ENCODE measurements at regions not wholly inside any gene's neighbourhood (a gene's known extent, or its start where the extent isn't known, plus 50 kb on each side); places are given as distances from the start of the nearest gene placed in this dataset.

GRCh38 chr6:85390105-85390728 is 59.7 kb upstream of the NT5E start:
- no peak overlapping the region for H3K4me3 ChIP-seq (ENCODE audit: low read depth, low read length)
- in situ Hi-C loops (cut with HindIII; ENCODE audit: low sequenced_read_pairs): no loop called here
- TF ChIP-seq CTCF (IDR thresholded peaks at IDR 0.05; ENCODE audit: low read depth, low read length, missing control alignments): no peak
- DNase-seq (ENCODE audit: low read depth): no peak

- no peak overlapping the region for H3K4me3 ChIP-seq (ENCODE audit: low read depth, low read length)
- in situ Hi-C loops (cut with HindIII; ENCODE audit: low sequenced_read_pairs): no loop called here
- no peak for TF ChIP-seq CTCF (IDR thresholded peaks at IDR 0.05; ENCODE audit: low read depth, low read length, missing control alignments)
- DNase-seq (ENCODE audit: low read depth): no peak
These were observed 60.6 kb upstream of the NT5E start for GRCh38 chr6:85389151-85389797.

- in situ Hi-C loops (cut with HindIII; ENCODE audit: low sequenced_read_pairs): no loop called here
- no peak for TF ChIP-seq CTCF (IDR thresholded peaks at IDR 0.05; ENCODE audit: low read depth, low read length, missing control alignments)
- no peak for DNase-seq (ENCODE audit: low read depth)
- H3K4me3 ChIP-seq (ENCODE audit: low read depth, low read length): no peak overlapping the region
These were observed 61.4 kb upstream of the NT5E start for GRCh38 chr6:85388531-85388930.

GRCh38 chr6:85385636-85386315 is 64.1 kb upstream of the NT5E start:
- no peak for TF ChIP-seq CTCF (IDR thresholded peaks at IDR 0.05; ENCODE audit: low read depth, low read length, missing control alignments)
- no peak for DNase-seq (ENCODE audit: low read depth)
- no peak overlapping the region for H3K4me3 ChIP-seq (ENCODE audit: low read depth, low read length)
- in situ Hi-C loops (cut with HindIII; ENCODE audit: low sequenced_read_pairs): no loop called here

GRCh38 chr6:85383042-85383441 is 66.8 kb upstream of the NT5E start:
- no peak for DNase-seq (ENCODE audit: low read depth)
- in situ Hi-C loops (cut with HindIII; ENCODE audit: low sequenced_read_pairs): no loop called here
- no peak overlapping the region for H3K4me3 ChIP-seq (ENCODE audit: low read depth, low read length)
- no peak for TF ChIP-seq CTCF (IDR thresholded peaks at IDR 0.05; ENCODE audit: low read depth, low read length, missing control alignments)

GRCh38 chr6:85382541-85382940 is 67.3 kb upstream of the NT5E start:
- no peak for DNase-seq (ENCODE audit: low read depth)
- TF ChIP-seq CTCF (IDR thresholded peaks at IDR 0.05; ENCODE audit: low read depth, low read length, missing control alignments): no peak
- no peak overlapping the region for H3K4me3 ChIP-seq (ENCODE audit: low read depth, low read length)
- in situ Hi-C loops (cut with HindIII; ENCODE audit: low sequenced_read_pairs): no loop called here

Data from astrocyte of the cerebellum (primary cell).